OCI-LY3 (cell line): ENCODE measurements at regions not wholly inside any gene's neighbourhood (a gene's known extent, or its start where the extent isn't known, plus 50 kb on each side); places are given as distances from the start of the nearest gene placed in this dataset.

Experiments
- H2AFZ ChIP-seq: fragments of 200-600, 300-600 bp; shearing (Covaris generic); 2 replicates; pipeline ENCODE4 v1.6.0; 2014; ENCODE audit warnings: antibody characterized with exemption, low read depth, low read length
- H3K27ac ChIP-seq: fragments of 200-600, 300-600 bp; sonication (generic); 2 replicates; pipeline ENCODE4 v1.5.1; 2014; ENCODE audit warnings: mild to moderate bottlenecking, low read length, moderate library complexity, mixed read lengths
- H3K27me3 ChIP-seq: fragments of 200-600, 300-600 bp; sonication (generic); 2 replicates; pipeline ENCODE4 v1.6.1; 2014; ENCODE audit warnings: low read depth, low read length, mixed read lengths
- H3K36me3 ChIP-seq: fragments of 200-600, 300-600 bp; sonication (generic); replicated peaks from 2 replicates; pipeline ENCODE3; 2014; ENCODE audit warnings: low read depth, low read length, mixed read lengths
- H3K4me1 ChIP-seq: fragments of 300-600, 200-600 bp; sonication (generic); 2 replicates; pipeline ENCODE4 v1.6.1; 2014; ENCODE audit warnings: low read length, mixed read lengths
- H3K4me2 ChIP-seq: fragments of 200-600, 300-600 bp; sonication (generic); 2 replicates; pipeline ENCODE4 v1.6.1; 2014; ENCODE audit warnings: low read length, mixed read lengths
- H3K4me3 ChIP-seq: fragments of 300-600, 200-600 bp; sonication (generic); 2 replicates; pipeline ENCODE4 v1.5.1; 2014; ENCODE audit warnings: antibody characterized with exemption, mild to moderate bottlenecking, low read length, moderate library complexity
- H3K79me2 ChIP-seq: fragments of 300-600, 200-600 bp; shearing (Covaris generic); 2 replicates; pipeline ENCODE4 v1.6.1; 2014; ENCODE audit warnings: mild to moderate bottlenecking, low read length, mixed read lengths
- H3K9ac ChIP-seq: fragments of 300-600, 200-600 bp; shearing (Covaris generic); 2 replicates; pipeline ENCODE4 v1.6.0; 2014; ENCODE audit warnings: mild to moderate bottlenecking, low read length, moderate library complexity
- H3K9me3 ChIP-seq: fragments of 200-600, 300-600 bp; shearing (Covaris generic); 2 replicates; pipeline ENCODE4 v1.6.1; 2014; ENCODE audit warnings: low read length, mixed read lengths; ENCODE audit not compliant: insufficient read depth
- H4K20me1 ChIP-seq: fragments of 200-600, 300-600 bp; sonication (generic); 2 replicates; pipeline ENCODE4 v1.6.1; 2016; ENCODE audit warnings: low read length, mixed read lengths; ENCODE audit not compliant: insufficient read depth
- EZH2phosphoT487 ChIP-seq: fragments of 200-600 bp; shearing (Covaris generic); IDR thresholded peaks from 2 replicates; pipeline ENCODE4 v1.6.1; 2018; ENCODE audit warnings: antibody characterized with exemption, mixed run types, low read depth
- TF ChIP-seq, protein P1 (sequence below): fragments of 200-600, 300-600 bp; sonication (generic); IDR thresholded peaks from 2 replicates; pipeline ENCODE4 v1.5.1; 2014; ENCODE audit warnings: antibody characterized with exemption, low read length, low read depth

DNA sequence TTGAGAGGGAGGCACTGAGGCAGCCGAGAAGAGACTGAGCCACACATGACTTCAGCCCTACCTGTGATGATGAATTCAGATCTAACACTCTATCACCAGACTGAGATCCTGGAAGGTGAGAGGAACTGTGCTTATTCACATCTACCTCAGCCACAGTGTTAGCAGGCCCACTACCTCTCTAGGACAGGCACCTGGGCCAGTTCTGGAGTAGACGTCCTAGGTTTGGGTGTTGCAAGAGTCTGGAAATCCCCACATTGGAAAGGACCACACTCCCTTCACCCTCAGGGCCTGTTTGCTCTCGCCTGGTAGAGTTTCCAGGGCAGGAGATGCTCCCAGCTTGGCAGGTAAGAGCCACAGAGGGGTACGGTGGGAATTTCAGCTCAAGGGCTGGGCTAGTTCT, 113.8 kb upstream of the CCL21 start:
- TF ChIP-seq, protein P1, sequence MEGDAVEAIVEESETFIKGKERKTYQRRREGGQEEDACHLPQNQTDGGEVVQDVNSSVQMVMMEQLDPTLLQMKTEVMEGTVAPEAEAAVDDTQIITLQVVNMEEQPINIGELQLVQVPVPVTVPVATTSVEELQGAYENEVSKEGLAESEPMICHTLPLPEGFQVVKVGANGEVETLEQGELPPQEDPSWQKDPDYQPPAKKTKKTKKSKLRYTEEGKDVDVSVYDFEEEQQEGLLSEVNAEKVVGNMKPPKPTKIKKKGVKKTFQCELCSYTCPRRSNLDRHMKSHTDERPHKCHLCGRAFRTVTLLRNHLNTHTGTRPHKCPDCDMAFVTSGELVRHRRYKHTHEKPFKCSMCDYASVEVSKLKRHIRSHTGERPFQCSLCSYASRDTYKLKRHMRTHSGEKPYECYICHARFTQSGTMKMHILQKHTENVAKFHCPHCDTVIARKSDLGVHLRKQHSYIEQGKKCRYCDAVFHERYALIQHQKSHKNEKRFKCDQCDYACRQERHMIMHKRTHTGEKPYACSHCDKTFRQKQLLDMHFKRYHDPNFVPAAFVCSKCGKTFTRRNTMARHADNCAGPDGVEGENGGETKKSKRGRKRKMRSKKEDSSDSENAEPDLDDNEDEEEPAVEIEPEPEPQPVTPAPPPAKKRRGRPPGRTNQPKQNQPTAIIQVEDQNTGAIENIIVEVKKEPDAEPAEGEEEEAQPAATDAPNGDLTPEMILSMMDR = no peak
- TF ChIP-seq EZH2phosphoT487 = no peak
- Histone ChIP-seq H3K79me2 (no peaks in the 10 kb centered on the region), H3K9ac (no peak overlapping the region), H3K27ac (no peak overlapping the region), H3K27me3 (peaks cover 5% of the 10 kb centered on the region; the same call in 1 of the 2 replicates), H4K20me1 (no peaks in the 10 kb centered on the region), H3K4me1 (no peaks in the 10 kb centered on the region), H3K4me3 (no peak overlapping the region), H2AFZ (no peak overlapping the region), H3K4me2 (no peak overlapping the region), H3K36me3 (no peaks in the 10 kb centered on the region), H3K9me3 (no peaks in the 10 kb centered on the region)

DNA sequence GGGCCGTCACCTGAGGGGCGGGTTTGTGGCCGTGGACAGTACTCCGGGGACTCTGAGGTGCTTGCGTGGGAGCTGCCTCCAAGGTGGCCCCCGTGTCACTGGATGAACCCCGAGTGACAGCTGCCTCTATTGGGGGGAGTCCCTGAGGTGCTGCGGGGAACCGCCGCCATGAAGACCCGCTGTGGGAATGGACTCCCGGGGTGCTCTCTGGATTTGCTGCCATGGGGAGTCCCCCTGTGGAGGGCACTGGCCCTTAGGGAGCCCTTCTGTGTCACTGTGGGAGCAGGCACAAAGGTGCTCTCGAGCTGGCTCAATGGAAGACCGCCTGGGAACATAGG, 100.2 kb upstream of the CCL21 start:
- Histone ChIP-seq H3K4me2 (no peak overlapping the region), H2AFZ (no peak overlapping the region), H3K9ac (no peak overlapping the region), H3K4me3 (no peak overlapping the region), H3K9me3 (0 out of 2 replicates have a peak, but pooled peaks cover under 1% of the 10 kb centered on the region), H3K79me2 (no peaks in the 10 kb centered on the region), H4K20me1 (no peaks in the 10 kb centered on the region), H3K4me1 (no peaks in the 10 kb centered on the region), H3K27ac (no peak overlapping the region), H3K36me3 (no peaks in the 10 kb centered on the region), H3K27me3 (peaks cover 12% of the 10 kb centered on the region)
- no peak for TF ChIP-seq EZH2phosphoT487
- TF ChIP-seq, protein P1 = no peak

DNA sequence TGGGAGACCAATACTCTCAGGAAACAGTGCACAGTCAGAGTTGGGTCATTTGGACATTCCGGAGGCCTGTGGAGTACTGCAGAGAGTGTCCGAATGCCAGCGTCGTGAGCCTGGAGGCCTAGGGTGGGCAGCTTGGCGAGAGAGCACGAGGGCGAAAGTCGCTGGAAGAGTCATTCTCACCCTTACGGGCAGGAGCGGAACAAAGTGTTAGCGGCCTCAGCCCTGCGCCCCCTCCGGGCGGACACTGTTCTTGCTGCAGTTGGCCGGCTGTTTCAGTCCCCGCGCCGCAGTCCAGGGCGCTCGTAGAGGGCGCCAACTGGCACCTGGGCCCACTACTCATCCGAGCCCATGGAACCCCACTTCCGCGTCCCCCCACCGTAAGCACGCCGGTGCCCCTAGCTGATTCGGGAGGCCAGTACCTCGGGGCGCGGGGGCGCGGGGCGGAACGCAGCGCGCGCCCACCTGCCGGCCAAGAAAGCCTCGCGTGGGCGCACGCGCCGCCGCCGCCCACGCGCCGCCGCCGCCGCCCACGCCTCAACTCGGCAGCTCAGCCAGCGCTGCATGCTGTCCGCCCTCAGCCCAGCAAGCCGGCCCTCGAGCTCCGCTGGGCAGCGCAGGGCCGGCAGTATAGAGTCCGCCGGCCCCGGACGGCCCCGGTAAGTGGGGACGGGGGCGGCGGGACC, 99.7 kb upstream of the CCL21 start:
- H3K9me3 ChIP-seq = 0 out of 2 replicates have a peak, but pooled peaks cover 3% of the 10 kb centered on the region
- no peaks in the 10 kb centered on the region for H4K20me1 ChIP-seq
- H3K9ac ChIP-seq = no peak overlapping the region
- no peak overlapping the region for H2AFZ ChIP-seq
- H3K27ac ChIP-seq = no peak overlapping the region
- H3K4me1 ChIP-seq = no peaks in the 10 kb centered on the region
- TF ChIP-seq, protein P1 = no peak
- no peak for TF ChIP-seq EZH2phosphoT487
- H3K36me3 ChIP-seq = no peaks in the 10 kb centered on the region
- H3K4me2 ChIP-seq = no peak overlapping the region
- no peak overlapping the region for H3K4me3 ChIP-seq
- no peaks in the 10 kb centered on the region for H3K79me2 ChIP-seq
- peaks cover 12% of the 10 kb centered on the region for H3K27me3 ChIP-seq

DNA sequence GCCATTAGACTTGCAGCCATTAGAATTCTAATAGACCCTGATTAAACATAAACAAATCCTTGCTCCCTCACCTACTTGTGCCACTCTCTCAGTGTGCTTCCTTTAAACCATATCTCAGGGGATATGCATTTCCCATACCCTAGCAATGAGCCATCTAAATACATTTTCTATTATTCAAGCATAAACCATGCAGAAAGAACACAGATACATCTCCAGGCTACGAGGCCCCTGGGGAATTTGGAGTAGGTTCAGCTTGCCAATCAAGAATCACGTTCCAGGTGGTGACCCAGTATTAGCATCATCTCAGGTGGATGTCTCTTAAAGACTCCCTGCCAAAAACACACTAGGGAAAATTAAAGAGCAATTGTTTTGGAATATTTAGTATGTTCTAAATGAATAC, 93.0 kb upstream of the CCL21 start:
- Histone ChIP-seq H3K9me3 (0 out of 2 replicates have a peak, but pooled peaks cover 3% of the 10 kb centered on the region), H3K36me3 (no peaks in the 10 kb centered on the region), H3K4me3 (no peak overlapping the region), H3K27me3 (peaks cover 6% of the 10 kb centered on the region), H3K4me1 (no peaks in the 10 kb centered on the region), H2AFZ (no peak overlapping the region), H3K4me2 (no peak overlapping the region), H3K9ac (no peak overlapping the region), H3K79me2 (no peaks in the 10 kb centered on the region), H4K20me1 (no peaks in the 10 kb centered on the region), H3K27ac (no peak overlapping the region)
- TF ChIP-seq EZH2phosphoT487 = no peak
- TF ChIP-seq, protein P1 = no peak
